ENCODE measurements at regions not wholly inside any gene's neighbourhood (a gene's known extent, or its start where the extent isn't known, plus 50 kb on each side); places are given as distances from the start of the nearest gene placed in this dataset.

DNA sequence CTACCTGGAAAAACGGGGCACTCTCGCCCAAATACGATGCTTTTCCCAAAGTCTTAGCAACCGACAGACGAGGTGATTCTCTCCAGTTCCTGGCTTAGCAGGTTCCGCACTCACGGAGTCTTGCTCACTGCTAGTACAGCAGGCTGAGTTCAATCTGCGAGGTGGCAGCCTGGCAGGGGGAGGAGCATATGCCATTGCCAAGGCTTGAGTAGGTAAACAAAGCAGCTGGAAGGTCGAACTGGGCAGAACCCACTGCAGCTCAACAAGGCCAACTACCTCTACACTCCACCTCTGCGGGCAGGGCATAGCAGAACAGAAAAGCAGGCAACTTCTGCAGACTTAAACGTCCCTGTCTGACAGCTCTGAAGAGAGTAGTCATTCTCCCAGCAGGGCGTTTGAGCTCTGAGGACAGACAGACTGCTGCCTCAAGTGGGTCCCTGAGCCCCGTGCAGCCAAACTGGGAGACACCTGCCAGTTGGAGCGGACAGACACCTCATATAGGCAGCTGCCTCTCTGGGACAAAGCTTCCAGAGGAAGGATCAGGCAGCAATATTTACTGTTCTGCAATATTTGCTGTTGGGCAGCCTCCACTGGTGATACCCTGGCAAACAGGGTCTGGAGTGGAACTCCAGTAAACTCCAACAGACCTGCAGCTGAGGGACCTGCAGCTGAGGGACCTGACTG lies 73.4 kb upstream of the CADM2 start:
- DNase-seq = no peak

GRCh38 chr3:84891851-84892250 lies 66.9 kb upstream of the CADM2 start:
- no peak for DNase-seq

DNA sequence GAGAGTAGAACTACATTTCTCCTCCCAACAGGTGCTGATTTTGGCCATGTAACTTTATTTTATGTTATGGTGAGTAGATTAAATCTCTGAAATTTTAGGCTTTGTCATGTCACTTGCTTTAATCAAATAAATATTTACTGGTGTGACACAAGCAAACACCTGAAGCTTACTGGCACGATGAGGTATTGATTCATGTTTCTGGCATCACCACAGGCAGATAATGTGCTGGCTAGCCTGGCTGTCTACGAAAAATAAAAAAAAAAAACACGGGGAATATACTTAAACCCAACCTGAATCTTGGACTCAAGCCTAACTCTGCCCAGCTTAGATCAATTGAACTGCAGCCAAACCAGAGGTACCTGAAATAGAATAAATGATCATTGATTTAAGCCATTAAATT lies 65.6 kb upstream of the CADM2 start:
- no peak for DNase-seq

- DNase-seq = no peak
These were observed 54.6 kb upstream of the CADM2 start for GRCh38 chr3:84904212-84904611.

GRCh38 chr3:84904816-84905555 lies 53.8 kb upstream of the CADM2 start:
- no peak for DNase-seq

- no peak for DNase-seq
These were observed 53.3 kb upstream of the CADM2 start for GRCh38 chr3:84905556-84905920.

GRCh38 chr3:84906065-84906464 lies 52.7 kb upstream of the CADM2 start:
- no peak for DNase-seq
